Activated T-helper 2 cell treated with anti-CD3 and anti-CD28 coated beads, Interferon-gamma antibody, Interleukin-2, Interleukin-4, amounts not matched to agents 10 μg/mL and 5 μg/mL and 100 μg/mL, durations not matched to agents 14 hours and 24 hours and 36 hours (primary cell): ENCODE measurements at regions not wholly inside any gene's neighbourhood (a gene's known extent, or its start where the extent isn't known, plus 50 kb on each side); places are given as distances from the start of the nearest gene placed in this dataset.
"Not testable (repeated sequence)": the region's sequence is repeated elsewhere in the genome, so short reads cannot be mapped to it uniquely, and the experiment has no call there.

Experiments
- DNase-seq: peaks from one replicate; pipeline ENCODE4 v3.0.0; 2021; ENCODE audit warnings: low spot score
- H3K27ac Mint-ChIP-seq: one replicate; pipeline ENCODE4 v1.8.0; 2021; ENCODE audit warnings: mixed read lengths
- H3K27me3 Mint-ChIP-seq: one replicate; pipeline ENCODE4 v1.8.0; 2021; ENCODE audit warnings: low read depth, mixed read lengths
- H3K36me3 Mint-ChIP-seq: one replicate; pipeline ENCODE4 v1.8.0; 2021; ENCODE audit warnings: low read depth, mixed read lengths
- H3K4me1 Mint-ChIP-seq: one replicate; pipeline ENCODE4 v1.8.0; 2021; ENCODE audit warnings: low read depth, mixed read lengths
- H3K4me3 Mint-ChIP-seq: one replicate; pipeline ENCODE4 v1.8.0; 2021; ENCODE audit warnings: low read depth, mild to moderate bottlenecking, moderate library complexity, mixed read lengths
- H3K9me3 Mint-ChIP-seq: one replicate; pipeline ENCODE4 v1.8.0; 2021; ENCODE audit warnings: mixed read lengths
- intact Hi-C: fragments of 100-400 bp; cut with micrococcal nuclease; formaldehyde crosslinking; loops from one replicate; pipeline ENCODE4 v1.15.1; 2023

DNA sequence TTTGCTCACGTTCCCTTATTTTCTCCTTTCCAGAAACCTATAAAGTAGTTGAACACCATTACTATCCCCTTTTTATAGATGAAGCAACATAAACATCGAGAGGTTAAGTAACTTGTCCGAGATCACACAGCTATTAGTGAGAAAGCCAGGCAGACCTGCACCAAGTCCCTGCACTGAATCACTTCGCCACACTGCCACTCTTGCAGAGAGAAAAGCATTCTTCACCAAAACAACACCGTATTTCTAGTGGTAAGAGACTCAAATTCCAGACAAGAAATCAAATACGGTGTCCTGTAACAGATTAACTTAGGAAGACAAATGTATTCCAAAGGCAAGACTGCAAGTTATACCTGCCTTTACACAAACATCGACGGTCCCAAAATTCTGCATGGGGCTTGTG is 82.0 kb upstream of the DMRT1 start:
- H3K36me3 Mint-ChIP-seq, result no peaks in the 10 kb centered on the region
- H3K4me3 Mint-ChIP-seq, result no peak overlapping the region
- no peaks in the 10 kb centered on the region for H3K9me3 Mint-ChIP-seq
- H3K4me1 Mint-ChIP-seq, result peaks cover 53% of the 10 kb centered on the region
- intact Hi-C loops, result loop anchor here (5.0 kb wide), 1 partner anchor 52 kb away; no protein-coding TSS in a partner anchor
- no peaks in the 10 kb centered on the region for H3K27me3 Mint-ChIP-seq
- no peak for DNase-seq
- H3K27ac Mint-ChIP-seq, result no peak overlapping the region

DNA sequence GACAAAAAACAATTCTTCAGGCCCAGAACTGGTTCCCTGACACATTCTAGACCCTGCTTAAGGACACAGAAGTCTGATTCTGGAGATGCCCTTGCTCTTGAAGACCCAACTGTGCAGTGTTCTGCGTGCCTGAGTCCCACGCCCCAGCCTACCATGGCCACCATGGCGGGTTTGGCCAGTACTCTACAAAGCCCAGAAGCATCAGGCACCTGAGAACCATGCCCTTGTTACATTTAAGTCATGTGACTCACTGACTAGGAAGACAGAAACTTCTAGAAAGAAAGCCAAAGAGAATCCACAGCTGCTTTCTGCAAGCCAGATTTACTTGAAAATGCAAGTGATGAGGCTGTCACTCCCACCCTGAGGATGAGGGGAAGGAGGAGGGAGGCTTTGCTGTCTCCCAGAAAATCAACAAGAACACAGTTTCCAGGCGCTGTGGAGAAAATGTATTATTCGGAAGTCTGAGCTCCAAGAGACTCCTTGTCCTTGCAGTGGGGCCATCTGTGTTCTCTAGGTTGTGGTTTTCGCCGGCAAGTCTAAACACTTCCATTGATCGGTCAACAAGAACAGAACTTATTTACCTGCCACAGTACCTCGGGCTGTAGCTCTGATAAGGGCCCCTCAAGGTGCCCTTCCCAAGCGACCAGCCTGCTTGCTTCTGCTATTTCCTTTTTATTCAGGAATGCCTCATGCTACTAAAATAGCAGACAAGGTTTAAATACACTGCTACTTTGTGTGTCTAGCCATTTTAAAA is 81.3 kb upstream of the DMRT1 start:
- H3K4me1 Mint-ChIP-seq, result peaks cover 48% of the 10 kb centered on the region
- H3K4me3 Mint-ChIP-seq, result no peak overlapping the region
- intact Hi-C loops, result loop anchor here (5.0 kb wide), 1 partner anchor 53 kb away; no protein-coding TSS in a partner anchor
- H3K36me3 Mint-ChIP-seq, result no peaks in the 10 kb centered on the region
- no peak for DNase-seq
- no peak overlapping the region for H3K27ac Mint-ChIP-seq
- peaks cover 5% of the 10 kb centered on the region for H3K27me3 Mint-ChIP-seq
- H3K9me3 Mint-ChIP-seq, result no peaks in the 10 kb centered on the region

DNA sequence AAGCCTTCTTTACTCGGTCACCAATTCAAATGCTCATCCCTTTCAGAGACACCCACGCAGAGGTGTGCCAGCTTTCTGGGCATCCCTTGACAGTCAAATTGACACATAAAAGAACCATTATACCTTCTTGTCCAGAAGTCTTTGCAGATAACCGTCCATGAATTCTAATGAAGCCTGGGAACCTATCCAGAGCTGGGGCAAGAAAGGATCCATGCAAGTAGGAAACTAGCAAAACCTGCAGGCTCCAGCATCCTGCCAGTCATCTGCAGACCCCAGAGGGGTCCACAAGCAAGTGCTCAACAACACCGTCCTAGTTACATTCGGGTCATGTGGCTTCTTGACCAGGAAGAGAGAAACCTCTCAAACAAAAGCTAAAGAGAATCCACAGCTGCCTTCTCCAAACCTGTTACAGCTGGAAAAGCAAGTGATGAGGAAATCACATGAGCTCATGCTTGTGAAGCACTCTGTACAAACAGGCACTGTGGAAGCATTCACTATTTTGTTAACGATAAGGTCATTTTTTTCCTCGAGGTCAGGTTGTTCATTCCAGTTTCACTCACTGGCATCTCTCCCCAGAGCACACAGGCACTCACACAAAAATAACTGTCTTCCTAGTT is 80.2 kb upstream of the DMRT1 start:
- Mint-ChIP-seq H3K4me1 (peaks cover 37% of the 10 kb centered on the region), H3K27ac (no peak overlapping the region), H3K9me3 (no peaks in the 10 kb centered on the region), H3K27me3 (peaks cover 13% of the 10 kb centered on the region), H3K36me3 (no peaks in the 10 kb centered on the region), H3K4me3 (no peak overlapping the region)
- DNase-seq, result no peak
- intact Hi-C loops, result no loop called here

DNA sequence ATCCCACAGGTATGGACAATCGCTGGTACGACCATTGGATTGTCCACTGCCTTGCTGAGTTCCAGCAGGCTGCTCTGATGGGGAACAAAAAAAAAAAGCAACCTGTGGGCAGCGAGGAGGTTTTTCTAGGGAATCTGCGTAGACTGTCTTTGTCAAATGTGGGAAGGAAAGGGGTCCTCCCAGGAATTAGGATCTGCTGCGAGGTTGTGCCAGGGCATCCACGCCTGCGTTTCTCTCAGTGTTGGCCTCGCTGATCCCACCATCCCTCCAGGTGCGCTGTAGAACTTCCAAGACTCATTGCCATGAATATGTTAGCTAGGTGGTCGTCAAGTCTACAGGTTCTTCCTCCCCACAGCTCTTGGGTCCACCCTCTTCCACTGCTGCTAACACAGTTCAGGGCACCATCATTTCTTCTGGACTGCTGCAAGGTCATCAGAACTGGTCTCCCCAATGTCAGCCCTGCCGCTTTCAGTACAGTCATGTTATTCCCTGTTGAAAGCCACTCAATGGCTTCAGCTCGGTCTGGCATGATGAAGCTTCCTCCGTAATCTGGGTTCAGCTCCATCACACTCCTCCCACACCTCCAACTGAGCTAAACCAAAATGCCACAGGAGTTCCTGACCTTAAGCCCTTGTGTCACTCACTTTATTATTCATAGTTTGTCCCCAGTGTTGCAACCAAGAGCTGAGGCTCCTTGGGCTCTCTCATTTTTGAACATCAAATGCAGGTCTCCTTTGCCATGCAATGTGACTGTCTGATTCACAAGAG is 79.5 kb upstream of the DMRT1 start:
- H3K4me3 Mint-ChIP-seq, result no peak overlapping the region
- no peaks in the 10 kb centered on the region for H3K36me3 Mint-ChIP-seq
- intact Hi-C loops, result no loop called here
- H3K4me1 Mint-ChIP-seq, result peaks cover 37% of the 10 kb centered on the region
- DNase-seq, result no peak
- no peak overlapping the region for H3K27ac Mint-ChIP-seq
- no peaks in the 10 kb centered on the region for H3K9me3 Mint-ChIP-seq
- H3K27me3 Mint-ChIP-seq, result peaks cover 13% of the 10 kb centered on the region

DNA sequence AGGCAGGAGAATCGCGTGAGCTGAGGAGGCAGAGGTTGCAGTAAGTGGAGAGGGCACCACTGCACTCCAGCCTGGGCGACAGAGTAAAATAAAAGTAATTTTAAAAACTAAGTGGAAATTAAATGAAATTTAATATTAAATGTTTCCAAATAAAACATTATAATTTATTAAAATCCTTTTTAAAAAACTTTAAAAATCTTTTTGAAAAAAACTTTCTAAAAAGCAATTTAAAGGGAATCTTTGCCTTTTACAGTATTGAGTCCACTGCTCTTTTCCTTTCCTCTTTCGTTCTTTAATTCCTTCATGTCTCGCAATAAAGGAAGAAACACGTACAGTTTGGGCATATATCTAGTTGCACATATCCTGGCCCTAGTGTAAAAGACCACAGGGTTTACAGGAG is 77.8 kb upstream of the DMRT1 start:
- no peaks in the 10 kb centered on the region for H3K9me3 Mint-ChIP-seq
- H3K27me3 Mint-ChIP-seq, result peaks cover 22% of the 10 kb centered on the region
- H3K36me3 Mint-ChIP-seq, result no peaks in the 10 kb centered on the region

DNA sequence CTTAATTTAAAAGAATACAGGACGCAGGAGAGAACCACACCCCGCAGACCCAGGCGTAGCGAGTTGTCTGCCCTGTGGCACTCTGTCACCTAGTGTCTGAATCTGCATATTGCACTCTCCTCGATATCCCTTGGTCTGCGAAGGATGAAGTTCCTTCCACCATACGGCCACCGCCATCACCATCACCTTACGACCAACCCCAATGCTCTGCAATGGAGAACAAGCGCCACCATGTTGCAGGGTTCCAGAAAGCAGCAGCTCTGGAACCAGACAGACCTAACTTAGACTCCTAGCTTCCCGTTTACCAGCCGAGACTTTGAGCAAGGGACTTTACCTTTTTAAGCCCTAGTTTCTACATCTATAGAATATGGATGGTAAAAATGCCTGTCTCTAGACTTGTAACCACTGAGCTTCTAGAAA is 77.4 kb upstream of the DMRT1 start:
- DNase-seq, result peak; percentile 51
- intact Hi-C loops, result loop anchor here (1.0 to 2.0 kb wide), 2 partner anchors 43 to 151 kb away; no protein-coding TSS in a partner anchor
- no peak overlapping the region for H3K4me3 Mint-ChIP-seq

More for the DNA sequence above, 77.8 kb upstream of the DMRT1 start:
- DNase-seq, result no peak
- Mint-ChIP-seq H3K27ac (no peak overlapping the region), H3K4me1 (peaks cover 27% of the 10 kb centered on the region), H3K4me3 (no peak overlapping the region)
- intact Hi-C loops, result loop anchor here (1.0 to 2.0 kb wide), 2 partner anchors 43 to 150 kb away; no protein-coding TSS in a partner anchor

DNA sequence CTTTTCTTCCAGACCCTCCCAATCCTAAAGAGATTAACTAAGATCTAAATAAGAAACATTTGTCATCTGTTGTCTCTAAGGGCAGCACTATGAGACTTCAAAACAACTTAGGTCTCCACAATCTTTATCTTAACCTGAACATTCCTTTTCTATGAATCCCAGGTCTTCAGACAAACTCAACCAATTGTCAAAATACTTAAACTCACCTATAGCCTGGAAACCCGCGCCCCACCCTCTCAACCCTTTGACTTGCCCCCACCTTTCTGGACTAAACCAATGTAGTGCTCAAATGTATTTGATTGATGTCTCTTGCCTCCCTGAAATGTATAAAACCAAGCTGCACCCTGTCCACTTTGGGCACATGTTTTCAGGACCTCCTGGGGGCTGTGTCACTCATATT is 76.5 kb upstream of the DMRT1 start:
- intact Hi-C loops, result loop anchor here (1.0 to 2.0 kb wide), 2 partner anchors 42 to 152 kb away; no protein-coding TSS in a partner anchor
- DNase-seq, result no peak
- Mint-ChIP-seq H3K27me3 (peaks cover 35% of the 10 kb centered on the region), H3K9me3 (peaks cover 4% of the 10 kb centered on the region), H3K4me3 (no peak overlapping the region), H3K36me3 (no peaks in the 10 kb centered on the region), H3K4me1 (peaks cover 21% of the 10 kb centered on the region), H3K27ac (no peak overlapping the region)

More for the DNA sequence above, 77.4 kb upstream of the DMRT1 start:
- Mint-ChIP-seq H3K27me3 (peaks cover 26% of the 10 kb centered on the region), H3K9me3 (peaks cover under 1% of the 10 kb centered on the region), H3K36me3 (no peaks in the 10 kb centered on the region), H3K4me1 (peaks cover 24% of the 10 kb centered on the region), H3K27ac (no peak overlapping the region)

DNA sequence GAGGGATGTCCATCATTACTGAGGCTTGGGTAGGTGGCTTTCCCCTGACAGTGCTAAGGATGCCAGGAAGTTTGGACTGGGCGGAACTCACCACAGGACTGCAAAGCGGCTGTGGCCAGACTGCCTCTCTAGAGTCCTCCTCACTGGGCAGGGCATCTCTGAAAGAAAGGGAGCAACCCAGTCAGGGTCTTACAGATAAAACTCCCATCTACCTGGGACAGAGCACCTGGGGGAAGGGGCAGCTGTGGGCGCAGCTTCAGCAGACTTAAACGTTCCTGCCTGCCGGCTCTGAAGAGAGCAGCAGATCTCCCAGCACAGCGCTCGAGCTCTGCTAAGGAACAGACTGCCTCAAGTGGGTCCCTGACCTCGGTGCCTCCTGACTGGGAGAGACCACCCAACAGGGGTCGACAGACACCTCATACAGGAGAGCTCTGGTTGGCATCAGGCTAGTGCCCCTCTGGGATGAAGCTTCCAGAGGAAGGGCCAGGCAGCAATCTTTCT is 74.4 kb upstream of the DMRT1 start:
- Mint-ChIP-seq H3K27me3 (peaks cover 54% of the 10 kb centered on the region), H3K4me1 (peaks cover 11% of the 10 kb centered on the region)
- intact Hi-C loops, H3K4me3 Mint-ChIP-seq, DNase-seq, H3K9me3 Mint-ChIP-seq, H3K36me3 Mint-ChIP-seq, H3K27ac Mint-ChIP-seq: not testable (repeated sequence)

DNA sequence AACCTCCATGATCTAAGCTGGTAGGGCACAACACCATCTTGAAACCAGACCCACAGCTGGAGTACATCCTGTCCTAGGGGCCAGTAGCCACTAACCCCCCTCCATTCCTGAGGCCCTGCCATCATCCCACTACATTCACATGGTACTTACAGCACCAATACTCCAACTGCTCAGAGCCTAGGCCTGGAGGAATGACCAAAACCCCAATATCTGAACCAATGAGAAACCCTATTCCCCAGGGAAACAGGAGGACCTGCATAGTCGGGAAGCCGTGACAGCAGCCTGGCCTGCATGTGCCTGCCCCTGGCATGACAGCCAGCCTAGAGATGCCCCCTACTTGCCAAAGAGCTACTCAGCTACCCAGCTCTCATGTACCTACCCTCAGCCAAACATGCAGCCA is 65.4 kb upstream of the DMRT1 start:
- intact Hi-C loops, result no loop called here
- no peaks in the 10 kb centered on the region for H3K36me3 Mint-ChIP-seq
- H3K4me3 Mint-ChIP-seq, result no peak overlapping the region
- no peaks in the 10 kb centered on the region for H3K9me3 Mint-ChIP-seq
- H3K27ac Mint-ChIP-seq, result no peak overlapping the region
- peaks cover 2% of the 10 kb centered on the region for H3K4me1 Mint-ChIP-seq
- peaks cover 47% of the 10 kb centered on the region for H3K27me3 Mint-ChIP-seq
- no peak for DNase-seq

DNA sequence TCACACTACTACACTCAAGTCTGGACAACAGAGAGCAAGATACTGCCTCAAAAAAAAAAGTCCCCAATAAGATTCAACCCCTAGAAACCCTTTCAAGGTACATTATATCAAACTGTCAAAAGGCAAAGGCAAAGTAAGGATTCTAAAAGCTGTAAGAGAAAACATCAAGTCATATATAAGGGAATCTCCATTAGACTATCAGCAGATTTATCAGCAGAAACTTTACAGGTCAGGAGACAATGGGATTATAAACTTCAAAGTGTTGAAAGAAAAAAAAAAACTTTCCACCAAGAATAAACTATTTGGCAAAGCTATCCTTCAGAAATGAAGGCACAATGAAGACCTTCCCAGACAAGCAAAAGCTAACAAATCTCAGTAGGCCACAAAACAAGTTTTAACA is 63.5 kb upstream of the DMRT1 start:
- peaks cover 48% of the 10 kb centered on the region for H3K27me3 Mint-ChIP-seq
- no peaks in the 10 kb centered on the region for H3K36me3 Mint-ChIP-seq
- DNase-seq, result no peak
- H3K4me3 Mint-ChIP-seq, result no peak overlapping the region
- H3K9me3 Mint-ChIP-seq, result no peaks in the 10 kb centered on the region
- H3K27ac Mint-ChIP-seq, result no peak overlapping the region
- H3K4me1 Mint-ChIP-seq, result no peaks in the 10 kb centered on the region
- intact Hi-C loops, result no loop called here

DNA sequence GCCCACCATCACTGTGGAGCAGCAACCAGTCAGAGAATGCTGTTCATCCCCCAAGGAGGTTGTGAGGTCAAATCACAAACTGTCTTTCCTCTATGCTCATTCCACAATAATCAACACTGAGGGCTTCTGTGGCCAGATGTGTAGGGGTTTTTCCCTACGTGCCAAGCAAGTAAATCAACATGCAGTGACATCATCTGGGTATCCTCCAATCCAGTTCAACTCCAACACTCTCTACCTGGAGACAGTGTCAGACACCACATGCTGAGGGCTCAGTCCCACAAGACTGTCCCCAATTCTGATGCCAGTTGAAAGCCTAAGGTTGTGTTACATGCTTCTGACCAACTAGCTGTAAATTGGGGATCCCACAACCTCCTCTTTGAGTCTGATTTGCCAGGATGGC is 57.3 kb upstream of the DMRT1 start:
- intact Hi-C loops, result no loop called here
- Mint-ChIP-seq H3K4me1 (peaks cover 5% of the 10 kb centered on the region), H3K27me3 (peaks cover 29% of the 10 kb centered on the region), H3K36me3 (no peaks in the 10 kb centered on the region), H3K4me3 (no peak overlapping the region), H3K9me3 (no peaks in the 10 kb centered on the region), H3K27ac (no peak overlapping the region)
- DNase-seq, result no peak

DNA sequence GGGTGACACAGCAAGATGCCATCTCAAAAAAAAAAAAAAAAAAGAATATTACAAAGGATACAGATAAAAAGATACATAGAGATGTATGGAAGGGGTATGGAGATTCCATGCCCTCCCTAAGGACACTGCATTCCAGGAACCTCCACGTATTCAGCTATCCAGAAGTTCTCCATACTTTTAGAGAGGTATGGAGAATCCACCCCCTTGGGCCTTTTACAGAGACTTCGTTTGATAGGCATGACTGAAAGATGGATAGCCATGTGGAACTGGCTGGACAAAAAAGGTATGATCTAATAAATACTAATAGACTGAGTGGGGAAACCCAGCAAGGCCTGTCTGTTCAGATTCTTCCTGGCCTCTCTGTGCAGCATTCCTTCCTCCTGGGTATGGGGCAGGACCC is 56.6 kb upstream of the DMRT1 start:
- no peak for DNase-seq
- Mint-ChIP-seq H3K9me3 (no peaks in the 10 kb centered on the region), H3K27me3 (peaks cover 22% of the 10 kb centered on the region), H3K4me1 (peaks cover 5% of the 10 kb centered on the region), H3K27ac (no peak overlapping the region), H3K36me3 (no peaks in the 10 kb centered on the region), H3K4me3 (no peak overlapping the region)
- intact Hi-C loops, result no loop called here
